ENCODE measurements at regions not wholly inside any gene's neighbourhood (a gene's known extent, or its start where the extent isn't known, plus 50 kb on each side); places are given as distances from the start of the nearest gene placed in this dataset.
"Not testable (repeated sequence)": the region's sequence is repeated elsewhere in the genome, so short reads cannot be mapped to it uniquely, and the experiment has no call there.

DNA sequence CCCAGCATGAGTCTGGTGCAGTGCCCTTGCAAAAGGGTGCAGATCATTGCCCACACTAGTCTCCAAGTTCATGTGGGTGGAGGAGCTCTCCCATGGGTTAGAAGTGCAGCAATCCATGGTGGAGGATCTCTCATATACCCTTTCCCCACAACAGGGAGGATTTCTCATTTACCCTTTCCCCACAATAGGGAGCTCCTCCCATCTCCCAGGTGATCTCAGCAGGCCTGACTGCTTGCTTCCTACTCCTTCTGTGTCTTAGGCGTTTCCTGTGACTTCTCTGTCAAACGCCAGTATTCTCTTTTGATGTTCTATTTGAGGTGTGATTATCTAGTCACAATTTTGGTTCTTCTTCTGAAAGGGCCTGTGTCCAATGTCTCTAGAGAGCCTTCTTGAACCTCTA lies 133.8 kb upstream of the RFX3 start:
- DNase-seq (ENCODE audit: low spot score) = no peak

DNA sequence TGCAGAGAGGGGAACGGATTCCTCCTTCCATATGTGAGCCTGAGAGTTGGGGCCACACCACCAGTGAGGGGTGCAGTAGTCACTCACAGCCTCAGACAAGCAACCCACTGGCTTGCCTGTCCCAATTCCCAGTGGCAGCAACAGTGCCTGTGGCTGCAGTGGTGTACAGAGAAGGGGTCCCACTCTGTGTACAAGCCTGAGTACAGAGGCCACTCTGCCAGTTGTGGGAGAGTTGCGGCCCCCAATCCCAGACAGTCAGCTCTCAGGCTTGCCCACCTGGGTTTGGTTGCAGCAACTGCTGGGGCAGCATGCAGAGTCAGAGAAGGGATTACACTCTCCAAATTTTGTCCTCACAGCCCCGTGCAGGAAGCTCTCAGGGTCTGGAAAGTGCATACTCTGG lies 133.2 kb upstream of the RFX3 start:
- no peak for DNase-seq (ENCODE audit: low spot score)

DNA sequence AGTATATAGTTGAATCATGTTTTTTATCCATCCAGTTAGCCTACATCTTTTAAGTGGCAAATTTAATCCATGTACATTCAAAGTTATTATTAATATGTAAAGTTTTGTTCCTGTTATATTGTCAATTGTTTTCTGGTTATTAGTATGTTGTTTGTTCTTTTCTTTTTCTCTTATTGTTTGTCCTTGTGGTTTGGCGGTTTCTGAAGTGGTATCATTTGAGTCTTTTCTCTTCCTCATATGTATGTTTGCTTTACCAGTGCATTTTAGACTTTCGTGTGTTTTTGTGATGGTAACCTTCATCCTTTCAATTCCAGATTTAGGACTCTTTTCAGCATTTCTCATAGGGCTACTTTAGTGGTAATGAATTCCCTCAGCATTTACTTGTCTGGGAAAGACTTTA lies 130.4 kb upstream of the RFX3 start:
- no peak for DNase-seq (ENCODE audit: low spot score)

DNA sequence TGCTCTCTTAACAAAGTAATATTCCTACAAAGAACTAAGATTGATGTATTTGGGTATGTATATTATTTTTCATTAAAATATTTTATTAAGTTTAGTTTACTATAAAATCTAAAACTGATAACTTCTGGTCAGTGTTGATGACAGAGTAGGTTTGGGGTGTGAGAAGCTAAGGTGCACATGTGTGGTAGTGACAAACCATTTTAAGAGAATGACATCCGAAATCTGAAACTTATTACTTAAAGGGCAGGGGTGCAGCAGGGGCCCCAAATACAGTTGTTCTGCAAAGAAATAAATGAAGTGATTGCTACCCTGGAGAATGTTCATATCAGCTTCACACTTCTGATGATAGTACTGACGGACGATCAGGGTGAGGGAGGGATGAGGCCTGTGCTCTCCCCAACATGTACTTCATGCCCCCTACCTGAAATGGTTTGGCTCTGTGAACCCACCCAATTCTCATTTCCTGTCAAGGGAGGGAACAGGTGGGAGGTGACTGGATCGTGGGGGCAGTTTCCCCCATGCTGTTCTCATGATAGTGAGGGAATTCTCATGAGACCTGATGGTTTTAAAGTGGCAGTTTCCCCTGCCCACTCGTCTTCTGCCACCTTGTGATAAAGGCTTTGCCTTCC lies 125.3 kb upstream of the RFX3 start:
- DNase-seq (ENCODE audit: low spot score) = no peak

DNA sequence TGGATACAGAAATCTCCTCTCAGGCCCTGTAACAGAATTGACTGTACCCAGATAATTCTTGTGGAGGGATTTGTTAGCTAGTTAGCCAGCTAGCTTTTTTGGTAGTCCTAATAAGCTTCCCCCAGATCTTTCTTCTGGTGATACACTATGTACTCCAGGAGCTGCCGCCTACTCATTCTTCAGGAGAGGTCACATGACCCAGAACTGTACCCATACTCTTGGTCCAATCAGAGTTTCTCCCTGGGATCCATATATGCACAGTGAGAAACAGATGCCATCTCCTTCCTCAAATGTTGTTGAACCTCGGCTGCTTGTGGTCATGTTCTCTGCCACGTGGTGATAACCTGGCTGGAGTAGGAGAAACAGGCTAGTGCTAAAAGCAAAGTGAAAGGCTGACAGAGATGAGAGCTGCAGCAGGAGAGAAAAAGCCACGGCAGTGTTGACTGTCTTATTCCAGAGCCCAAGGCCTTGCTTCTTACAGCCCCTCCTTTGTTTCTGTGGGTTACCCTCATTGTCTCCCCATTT lies 123.0 kb upstream of the RFX3 start:
- no peak for DNase-seq (ENCODE audit: low spot score)

- DNase-seq (ENCODE audit: low spot score) = no peak
Observed at GRCh38 chr9:3648266-3648665, 122.5 kb upstream of the RFX3 start.

GRCh38 chr9:3647652-3648051 lies 121.9 kb upstream of the RFX3 start:
- no peak for DNase-seq (ENCODE audit: low spot score)

DNA sequence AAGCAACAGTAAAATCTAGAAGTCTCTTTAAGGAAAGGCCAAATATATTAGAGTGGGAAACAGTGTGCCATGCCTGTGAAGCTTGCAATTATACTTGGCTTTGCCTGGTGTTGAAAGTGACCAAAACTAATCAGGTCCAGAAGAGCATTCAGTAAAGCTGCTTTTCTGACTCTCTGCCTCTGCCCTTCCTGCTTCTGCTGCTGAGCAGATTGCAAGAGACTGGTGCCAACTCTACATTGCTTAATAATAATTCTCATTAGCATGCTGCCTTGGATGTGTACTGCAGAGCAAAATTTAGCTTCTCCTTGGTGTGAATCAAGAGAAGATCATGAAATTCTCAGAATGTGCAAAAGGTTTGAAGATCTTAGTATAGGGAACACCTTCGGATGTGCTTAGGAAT lies 120.4 kb upstream of the RFX3 start:
- DNase-seq (ENCODE audit: low spot score) = no peak

DNA sequence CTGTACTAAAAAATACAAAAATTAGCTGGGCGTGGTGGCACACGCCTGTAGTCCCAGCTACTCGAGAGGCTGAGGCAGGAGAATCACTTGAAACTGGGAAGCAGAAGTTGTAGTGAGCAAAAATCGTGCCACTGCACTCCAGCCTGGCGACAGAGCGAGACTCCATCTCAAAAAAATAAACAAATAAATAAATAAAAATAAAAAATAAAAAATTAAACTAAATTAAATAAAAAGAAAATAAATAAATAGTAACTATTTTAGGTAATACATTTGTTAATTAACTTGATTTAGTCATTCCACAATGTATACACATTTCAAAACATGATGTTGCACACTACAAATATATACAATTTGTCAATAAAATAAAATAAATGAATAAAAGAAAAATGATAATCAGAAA lies 116.3 kb upstream of the RFX3 start:
- not testable (repeated sequence) for DNase-seq (ENCODE audit: low spot score)

DNA sequence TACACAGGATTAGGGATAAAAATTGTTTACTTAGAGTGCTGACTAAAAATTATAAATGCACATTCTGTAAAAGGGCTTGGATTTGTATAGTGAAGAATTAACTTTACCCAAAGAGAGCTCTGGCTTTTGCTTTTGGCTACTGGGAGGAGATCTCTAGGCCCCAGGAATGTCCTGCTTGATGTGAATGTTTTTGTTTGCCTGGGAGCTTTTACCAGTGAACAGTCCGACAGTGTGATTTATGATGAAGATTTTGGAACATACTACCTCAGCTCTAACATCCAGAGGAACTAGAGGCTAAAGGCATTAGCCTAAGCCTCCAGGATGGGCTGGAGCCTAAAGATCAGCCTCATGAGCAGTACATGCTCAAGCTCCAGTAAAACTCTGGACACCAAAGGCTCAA lies 103.7 kb upstream of the RFX3 start:
- no peak for DNase-seq (ENCODE audit: low spot score)

DNA sequence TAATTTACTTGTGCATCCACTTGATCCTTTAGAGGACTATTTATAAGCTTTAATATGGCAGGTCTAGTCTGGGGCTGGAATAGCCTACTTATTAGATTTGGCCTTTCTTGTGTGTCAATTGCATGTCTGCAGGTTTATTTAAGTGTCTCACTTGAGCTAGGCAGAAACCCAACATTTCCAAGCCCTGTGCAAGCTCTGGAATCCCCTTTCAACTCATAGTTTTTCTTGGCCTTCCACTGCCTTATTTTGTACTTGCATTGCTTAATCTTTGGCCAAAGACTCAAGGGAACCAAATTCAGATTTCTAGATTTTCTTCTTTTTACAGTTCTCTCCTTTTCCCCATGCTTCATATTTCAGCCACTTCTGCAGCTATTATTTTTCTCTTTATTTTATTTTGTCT lies 102.4 kb upstream of the RFX3 start:
- DNase-seq (ENCODE audit: low spot score) = no peak

DNA sequence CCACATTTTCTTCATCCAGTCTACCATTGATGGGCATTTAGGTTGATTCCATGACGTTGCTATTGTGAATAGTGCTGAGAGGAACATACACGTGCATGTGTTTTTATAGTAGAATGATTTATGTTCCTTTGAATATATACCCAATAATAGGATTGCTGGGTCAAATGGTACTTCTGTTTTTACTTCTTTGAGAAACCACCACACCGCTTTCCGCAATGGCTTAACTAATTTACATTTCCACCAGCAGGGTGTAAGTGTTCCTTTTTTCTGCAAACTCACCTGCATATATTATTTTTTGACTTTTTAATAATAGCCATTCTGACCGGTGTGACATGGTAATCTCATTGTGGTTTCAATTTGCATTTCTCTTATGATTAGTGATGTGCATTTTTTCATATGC lies 82.2 kb upstream of the RFX3 start:
- DNase-seq (ENCODE audit: low spot score) = no peak

DNA sequence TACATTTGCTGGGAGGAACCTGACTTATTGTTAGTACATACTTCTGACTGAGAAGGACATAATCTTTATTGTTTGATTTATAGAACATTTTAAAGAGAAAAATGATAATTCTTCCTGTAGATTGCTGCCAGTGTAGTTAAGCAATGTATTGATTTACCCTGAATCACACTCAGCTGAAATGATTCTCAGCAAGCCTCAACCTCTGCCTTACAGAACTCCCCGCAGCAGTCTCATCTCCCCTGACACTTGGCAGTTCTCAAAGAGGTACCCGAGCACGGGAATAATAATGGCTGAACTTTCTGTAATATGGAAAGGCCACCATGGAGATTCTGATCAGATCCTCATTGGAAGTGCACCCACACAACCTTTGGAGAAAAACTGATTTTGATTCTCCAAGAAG lies 74.9 kb upstream of the RFX3 start:
- DNase-seq (ENCODE audit: low spot score) = no peak

DNA sequence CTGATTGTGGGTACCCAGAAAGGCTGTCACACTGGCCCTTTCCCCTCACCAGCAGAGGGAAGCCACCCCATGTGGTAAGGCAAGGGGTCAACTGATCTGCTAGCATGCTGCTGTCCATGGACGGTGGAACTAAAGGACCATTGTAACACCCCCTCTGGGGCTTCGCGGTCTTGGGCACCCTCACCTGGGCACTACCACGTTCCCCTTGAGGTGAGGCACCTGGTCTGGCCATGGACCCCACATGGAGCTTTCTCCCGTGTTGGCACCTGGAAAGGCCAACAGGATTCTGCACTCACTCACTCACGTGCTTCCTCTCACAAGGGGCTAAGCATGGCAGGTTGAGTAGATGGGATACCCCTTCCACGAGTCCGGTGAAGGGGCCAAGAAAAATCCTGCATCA lies 72.0 kb upstream of the RFX3 start:
- DNase-seq (ENCODE audit: low spot score) = no peak

DNA sequence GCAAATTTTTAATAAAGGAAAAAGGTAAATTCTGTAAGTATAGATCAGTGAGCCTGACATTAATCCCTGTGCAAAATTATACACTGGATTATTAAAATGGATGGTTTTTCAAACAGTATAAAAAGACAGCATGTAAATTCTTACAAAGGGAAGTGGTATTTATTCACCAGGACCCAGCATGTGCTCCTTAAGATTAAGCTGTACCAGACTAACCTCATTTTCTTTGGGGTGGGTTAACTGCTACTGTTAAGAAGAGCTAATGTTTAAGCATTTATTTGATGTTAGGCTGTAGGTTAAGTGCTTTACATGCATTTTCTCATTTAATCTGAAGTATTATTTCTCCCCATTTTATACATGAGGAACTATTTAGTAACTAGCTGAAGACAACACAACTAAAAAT lies 60.3 kb upstream of the RFX3 start:
- DNase-seq (ENCODE audit: low spot score) = no peak

DNA sequence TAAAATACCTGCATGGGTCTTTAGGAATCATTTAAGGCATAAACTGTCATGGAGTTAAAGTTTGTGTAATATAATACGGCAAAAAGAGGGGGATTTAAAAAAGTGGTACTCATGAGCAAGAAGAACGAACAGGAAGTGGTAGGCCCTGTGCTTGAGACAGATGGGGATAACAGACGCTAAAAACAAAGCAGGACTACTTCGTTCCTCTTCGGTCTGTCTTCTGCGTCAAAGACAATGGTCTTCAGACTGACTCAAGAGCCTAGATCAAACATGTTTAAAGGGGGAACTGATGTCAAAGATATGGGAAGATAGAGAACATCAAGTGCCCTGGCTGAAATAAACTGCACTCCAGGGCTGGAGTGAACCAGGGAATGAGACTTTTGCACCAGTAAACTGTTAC lies 59.8 kb upstream of the RFX3 start:
- no peak for DNase-seq (ENCODE audit: low spot score)

DNA sequence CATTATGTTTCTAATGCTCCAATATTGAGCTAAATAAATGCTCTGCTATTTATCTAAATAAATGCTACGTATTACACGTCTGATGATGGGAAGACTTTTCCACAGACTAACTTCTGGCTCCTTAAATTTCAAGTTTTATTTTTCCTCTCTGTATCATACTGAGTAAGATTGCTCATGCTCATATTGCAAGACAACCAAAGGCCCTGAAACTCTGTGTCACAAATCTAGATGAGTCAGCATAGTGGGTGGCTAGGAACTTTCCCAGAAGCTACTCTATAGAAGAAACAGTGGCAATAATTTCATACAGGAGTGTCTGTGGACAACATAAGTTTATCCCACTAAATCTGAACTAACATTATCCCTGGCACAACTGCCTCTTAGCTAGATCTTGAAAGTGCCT lies 53.0 kb upstream of the RFX3 start:
- DNase-seq (ENCODE audit: low spot score) = no peak

DNA sequence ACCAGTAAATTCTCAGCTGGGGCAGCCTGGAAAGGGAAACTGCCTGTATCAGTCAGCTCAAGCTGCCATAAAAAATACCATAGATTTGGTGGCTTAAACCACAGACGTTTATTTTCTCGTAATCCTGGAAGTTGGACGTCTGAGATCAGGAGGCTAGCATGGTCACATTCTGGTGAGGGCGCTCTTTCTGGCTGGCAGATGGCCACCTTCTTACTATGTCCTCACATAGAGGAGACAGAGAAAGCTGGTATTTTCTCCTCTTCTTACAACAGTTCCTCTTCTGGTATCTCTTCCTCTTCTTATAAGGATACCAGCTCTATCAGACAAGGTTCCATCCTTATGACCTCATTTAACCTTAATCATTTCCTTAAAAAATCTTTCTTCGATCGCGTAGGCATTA lies 50.5 kb upstream of the RFX3 start:
- no peak for DNase-seq (ENCODE audit: low spot score)

DNA sequence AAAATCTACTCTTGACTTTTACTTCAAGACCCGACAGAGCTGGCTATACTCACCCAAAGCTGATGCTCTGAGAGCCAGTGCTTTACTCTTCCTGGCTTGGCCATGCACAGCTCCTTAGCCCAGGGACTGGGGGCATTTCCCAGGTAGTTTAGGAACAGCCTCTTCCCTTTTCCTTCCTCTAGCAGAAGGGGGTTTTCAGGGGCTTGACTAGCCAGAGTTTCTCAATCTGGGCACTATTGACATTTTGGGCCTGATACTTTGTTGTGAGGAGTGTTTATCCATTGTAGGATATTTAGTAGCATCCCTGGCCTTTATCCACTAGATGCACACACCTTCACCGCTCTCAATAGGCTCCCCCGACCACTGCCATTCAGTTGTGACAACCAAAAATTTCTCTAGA lies 50.0 kb upstream of the RFX3 start:
- no peak for DNase-seq (ENCODE audit: low spot score)
